GM12892 (cell line): ENCODE measurements at regions not wholly inside any gene's neighbourhood (a gene's known extent, or its start where the extent isn't known, plus 50 kb on each side); places are given as distances from the start of the nearest gene placed in this dataset.
"Not testable (repeated sequence)": the region's sequence is repeated elsewhere in the genome, so short reads cannot be mapped to it uniquely, and the experiment has no call there.

Source experiments
- POLR2AphosphoS5 ChIP-seq: IDR thresholded peaks from 2 replicates; pipeline ENCODE4 v1.6.1; 2011; ENCODE audit warnings: low read depth, low read length, control low read depth
- TAF1 ChIP-seq: IDR thresholded peaks from 2 replicates; pipeline ENCODE4 v1.6.1; 2011; ENCODE audit warnings: low read depth, mild to moderate bottlenecking, control low read depth, low read length, borderline replicate concordance

DNA sequence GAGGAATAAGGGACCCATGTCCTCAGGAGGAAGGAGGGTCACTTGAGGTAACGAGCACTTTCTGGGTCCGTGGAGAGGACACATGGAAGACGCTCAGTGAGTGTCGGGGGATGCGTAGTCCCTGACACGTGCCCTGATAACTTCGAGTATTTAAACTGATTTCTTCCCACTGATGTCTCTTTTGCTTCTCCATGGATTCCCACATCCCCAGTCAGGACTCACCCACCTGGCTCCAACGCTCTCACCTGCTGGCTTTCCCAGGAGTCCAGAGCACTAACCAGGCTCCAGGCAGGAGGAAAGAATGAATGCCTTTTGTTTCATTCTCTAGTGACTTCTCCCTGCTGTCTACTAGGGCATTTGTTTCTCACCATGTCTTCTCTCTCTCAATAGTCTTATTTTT is 81.2 kb upstream of the NBPF11 start:
- TF ChIP-seq POLR2AphosphoS5, TAF1: not testable (repeated sequence)
